ENCODE measurements at regions not wholly inside any gene's neighbourhood (a gene's known extent, or its start where the extent isn't known, plus 50 kb on each side); places are given as distances from the start of the nearest gene placed in this dataset.

DNA sequence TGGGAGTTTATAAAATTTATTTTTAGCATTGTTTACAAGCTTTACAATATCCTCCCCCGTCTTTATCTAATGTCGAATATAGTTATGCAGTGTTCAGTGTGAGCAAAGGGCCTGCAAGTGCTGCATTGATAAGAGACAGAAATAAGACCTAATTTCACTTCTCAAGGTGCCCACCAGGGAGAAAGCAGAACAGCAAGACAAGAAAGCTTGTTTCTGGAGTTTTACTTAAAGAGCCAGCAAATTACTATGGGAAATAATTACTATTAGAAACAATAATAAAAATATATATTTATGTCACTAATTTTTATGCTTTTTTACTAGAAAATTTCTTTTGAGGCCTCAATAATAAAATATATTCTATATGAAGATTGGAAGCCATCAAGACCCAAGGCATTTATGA, 2677.7 kb downstream of the ARAP2 start:
- Histone ChIP-seq H4K5ac (ENCODE audit: insufficient read length, low read depth, low read length) (no peak overlapping the region), H4K8ac (ENCODE audit: extremely low read depth, insufficient read depth, low read length) (no peak overlapping the region), H4K91ac (replicated peaks; ENCODE audit: insufficient read length, low read length) (no peak overlapping the region), H3K79me2 (ENCODE audit: control insufficient read depth in 1 of 2, insufficient read depth in 2 of 2, low read length in 2 of 2) (no peaks in the 10 kb centered on the region), H3K23ac (ENCODE audit: insufficient read length) (no peak overlapping the region), H3K23me2 (ENCODE audit: low read depth, low read length) (no peaks in the 10 kb centered on the region), H3K9ac (replicated peaks in 1 of 4; ENCODE audit: extremely low read depth in 1 of 4, low read depth in 3 of 4, low read length in 3 of 4) (no peak overlapping the region), H2AK5ac (ENCODE audit: low read depth, low read length) (no peak overlapping the region), H3K4me3 (ENCODE audit: extremely low read depth in 1 of 4, insufficient read depth in 2 of 4, low read depth in 3 of 4, low read length in 4 of 4) (no peak overlapping the region), H3K79me1 (ENCODE audit: low read depth, low read length) (no peaks in the 10 kb centered on the region), H3K4me1 (replicated peaks in 1 of 4; ENCODE audit: control insufficient read depth in 3 of 4, insufficient read depth in 4 of 4, low read length in 3 of 4) (no peaks in the 10 kb centered on the region), H3K56ac (replicated peaks; ENCODE audit: insufficient read length, low read depth, low read length) (no peak overlapping the region), H2BK20ac (ENCODE audit: low read length) (no peak overlapping the region), H2BK5ac (ENCODE audit: low read depth, low read length) (no peak overlapping the region), H3K27me3 (replicated peaks in 1 of 4; ENCODE audit: control insufficient read depth in 3 of 4, extremely low read depth in 1 of 4, insufficient read depth in 3 of 4, low read length in 3 of 4) (no peaks in the 10 kb centered on the region), H3K27ac (ENCODE audit: low read depth, low read length) (no peak overlapping the region), H2BK12ac (ENCODE audit: low read depth, low read length) (no peak overlapping the region), H3K18ac (ENCODE audit: extremely low read depth, low read length) (no peak overlapping the region), H2BK15ac (ENCODE audit: low read length) (no peak overlapping the region), H3K4me2 (ENCODE audit: insufficient read depth in 1 of 2, low read depth in 2 of 2, low read length in 2 of 2) (no peak overlapping the region), H2BK120ac (replicated peaks; ENCODE audit: low read depth, low read length) (no peak overlapping the region), H3K36me3 (ENCODE audit: control insufficient read depth in 2 of 4, insufficient read depth in 4 of 4, low read length in 3 of 4) (no peaks in the 10 kb centered on the region), H3K14ac (ENCODE audit: insufficient read length) (no peak overlapping the region), H2AFZ (ENCODE audit: low read length) (no peak overlapping the region), H4K20me1 (replicated peaks in 1 of 2; ENCODE audit: control insufficient read depth in 1 of 2, insufficient read depth in 2 of 2, low read length in 2 of 2) (no peaks in the 10 kb centered on the region), H3K4ac (replicated peaks; ENCODE audit: insufficient read length, low read depth, low read length) (no peak overlapping the region), H3K9me3 (ENCODE audit: insufficient read depth in 2 of 2, low read depth in 1 of 2, low read length in 1 of 2) (no peaks in the 10 kb centered on the region)
- POLR2A ChIA-PET (ENCODE audit: partially characterized antibody) = no interaction called here
- FAIRE-seq = no peak
- CTCF ChIA-PET (ENCODE audit: partially characterized antibody) = interaction anchor here (1.2 kb wide), 1 partner anchor 15 kb away, joined by 4 read pairs; no protein-coding TSS in a partner anchor
- 91% methylated on average over 2 of the region's 2 CpGs; no CpG with 5 or more reads in 1 of the 2 experiments for WGBS, 2 experiments (ENCODE audit: extremely low coverage in 1 of 2, insufficient coverage in 1 of 2, insufficient read length in 1 of 2, insufficient replicate concordance in 2 of 2, low coverage in 1 of 2, low lambda C conversion rate in 2 of 2, missing lambda C conversion rate in 1 of 2)
- DNase-seq (ENCODE audit: low read depth in 1 of 2, low spot score in 2 of 2) = no peak
- no peak for TF ChIP-seq SAP30 (IDR thresholded peaks at IDR 0.05; ENCODE audit: insufficient read depth, insufficient replicate concordance, low read length)
- no peak for TF ChIP-seq POLR2A (IDR thresholded peaks at IDR 0.05; ENCODE audit: control extremely low read depth in 1 of 2, low read depth in 2 of 2, low read length in 2 of 2)
- TF ChIP-seq TEAD4 (IDR thresholded peaks at IDR 0.05; ENCODE audit: low read depth, low read length) = no peak
- TF ChIP-seq, protein P1, sequence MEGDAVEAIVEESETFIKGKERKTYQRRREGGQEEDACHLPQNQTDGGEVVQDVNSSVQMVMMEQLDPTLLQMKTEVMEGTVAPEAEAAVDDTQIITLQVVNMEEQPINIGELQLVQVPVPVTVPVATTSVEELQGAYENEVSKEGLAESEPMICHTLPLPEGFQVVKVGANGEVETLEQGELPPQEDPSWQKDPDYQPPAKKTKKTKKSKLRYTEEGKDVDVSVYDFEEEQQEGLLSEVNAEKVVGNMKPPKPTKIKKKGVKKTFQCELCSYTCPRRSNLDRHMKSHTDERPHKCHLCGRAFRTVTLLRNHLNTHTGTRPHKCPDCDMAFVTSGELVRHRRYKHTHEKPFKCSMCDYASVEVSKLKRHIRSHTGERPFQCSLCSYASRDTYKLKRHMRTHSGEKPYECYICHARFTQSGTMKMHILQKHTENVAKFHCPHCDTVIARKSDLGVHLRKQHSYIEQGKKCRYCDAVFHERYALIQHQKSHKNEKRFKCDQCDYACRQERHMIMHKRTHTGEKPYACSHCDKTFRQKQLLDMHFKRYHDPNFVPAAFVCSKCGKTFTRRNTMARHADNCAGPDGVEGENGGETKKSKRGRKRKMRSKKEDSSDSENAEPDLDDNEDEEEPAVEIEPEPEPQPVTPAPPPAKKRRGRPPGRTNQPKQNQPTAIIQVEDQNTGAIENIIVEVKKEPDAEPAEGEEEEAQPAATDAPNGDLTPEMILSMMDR (IDR thresholded peaks at IDR 0.05; ENCODE audit: control extremely low read depth in 1 of 3, insufficient read depth in 1 of 3, low read depth in 1 of 3, low read length in 3 of 3) = no peak
- TF ChIP-seq BCL11A (IDR thresholded peaks at IDR 0.05; ENCODE audit: low read depth in 2 of 2, low read length in 2 of 2) = no peak
- TF ChIP-seq TBP (IDR thresholded peaks at IDR 0.05; ENCODE audit: low read depth, low read length) = no peak
- TF ChIP-seq RNF2 (IDR thresholded peaks at IDR 0.05; ENCODE audit: borderline replicate concordance, low read depth, low read length, missing control alignments, poor library complexity, severe bottlenecking) = no peak
- no peak for TF ChIP-seq GTF2F1 (IDR thresholded peaks at IDR 0.05; ENCODE audit: borderline replicate concordance, low read depth, low read length)
- TF ChIP-seq E2F6 (IDR thresholded peaks at IDR 0.05) = no peak
- TF ChIP-seq BACH1 (IDR thresholded peaks at IDR 0.05; ENCODE audit: low read length) = no peak
